Smooth muscle cell (in vitro differentiated cells): ENCODE measurements at regions not wholly inside any gene's neighbourhood (a gene's known extent, or its start where the extent isn't known, plus 50 kb on each side); places are given as distances from the start of the nearest gene placed in this dataset.

Experiments
- DNase-seq: peaks from one replicate; lab custom pipeline; 2025; ENCODE audit not compliant: unreplicated experiment; lab: John Stamatoyannopoulos, UW
- H2AFZ ChIP-seq: fragments of 200-600 bp; sonication (generic); 2 replicates; pipeline ENCODE4 v1.6.0; 2016; ENCODE audit warnings: antibody characterized with exemption, low read depth, mild to moderate bottlenecking
- H3F3A ChIP-seq: fragments of 200-600 bp; sonication (generic); 2 replicates; pipeline ENCODE4 v1.6.0; 2017; ENCODE audit warnings: antibody characterized with exemption, low read depth
- H3K27ac ChIP-seq: fragments of 200-600 bp; sonication (generic); 2 replicates; pipeline ENCODE4 v1.5.1; 2016; ENCODE audit warnings: low read depth, mild to moderate bottlenecking
- H3K27me3 ChIP-seq: fragments of 200-600 bp; sonication (generic); 2 replicates; pipeline ENCODE4 v1.6.1; 2016; ENCODE audit warnings: low read depth, mild to moderate bottlenecking
- H3K36me3 ChIP-seq: fragments of 200-600 bp; sonication (generic); 2 replicates; pipeline ENCODE4 v1.5.1; 2016; ENCODE audit warnings: low read depth
- H3K4me1 ChIP-seq: fragments of 200-600 bp; sonication (generic); 2 replicates; pipeline ENCODE4 v1.5.1; 2016; ENCODE audit warnings: low read depth
- H3K4me2 ChIP-seq: fragments of 200-600 bp; sonication (generic); 2 replicates; pipeline ENCODE4 v1.6.0; 2016; ENCODE audit warnings: mild to moderate bottlenecking
- H3K4me3 ChIP-seq: fragments of 200-600 bp; sonication (generic); 2 replicates; pipeline ENCODE4 v1.5.1; 2016; ENCODE audit warnings: mild to moderate bottlenecking
- H3K79me2 ChIP-seq: fragments of 200-600 bp; sonication (generic); 2 replicates; pipeline ENCODE4 v1.6.0; 2016; ENCODE audit warnings: low read depth, mild to moderate bottlenecking
- H3K9ac ChIP-seq: fragments of 200-600 bp; sonication (generic); 2 replicates; pipeline ENCODE4 v1.6.0; 2016; ENCODE audit warnings: low read depth
- H3K9me3 ChIP-seq: fragments of 200-600 bp; sonication (generic); replicated peaks from 2 replicates; pipeline ENCODE4 v1.5.1; 2016; ENCODE audit warnings: low read depth
- H4K20me1 ChIP-seq: fragments of 200-600 bp; sonication (generic); 2 replicates; pipeline ENCODE4 v1.6.0; 2016; ENCODE audit warnings: low read depth
- CTCF ChIP-seq: fragments of 200-600 bp; sonication (generic); IDR thresholded peaks from 2 replicates; pipeline ENCODE4 v1.5.1; 2017; ENCODE audit warnings: borderline replicate concordance, mild to moderate bottlenecking, antibody characterized with exemption; ENCODE audit not compliant: insufficient read depth, poor library complexity, severe bottlenecking
- WGBS: methylation state at CpG from one replicate; pipeline ENCODE4 v1.1.7; 2016; ENCODE audit warnings: low lambda C conversion rate; 5-methylcytosine and 5-hydroxymethylcytosine counted together

DNA sequence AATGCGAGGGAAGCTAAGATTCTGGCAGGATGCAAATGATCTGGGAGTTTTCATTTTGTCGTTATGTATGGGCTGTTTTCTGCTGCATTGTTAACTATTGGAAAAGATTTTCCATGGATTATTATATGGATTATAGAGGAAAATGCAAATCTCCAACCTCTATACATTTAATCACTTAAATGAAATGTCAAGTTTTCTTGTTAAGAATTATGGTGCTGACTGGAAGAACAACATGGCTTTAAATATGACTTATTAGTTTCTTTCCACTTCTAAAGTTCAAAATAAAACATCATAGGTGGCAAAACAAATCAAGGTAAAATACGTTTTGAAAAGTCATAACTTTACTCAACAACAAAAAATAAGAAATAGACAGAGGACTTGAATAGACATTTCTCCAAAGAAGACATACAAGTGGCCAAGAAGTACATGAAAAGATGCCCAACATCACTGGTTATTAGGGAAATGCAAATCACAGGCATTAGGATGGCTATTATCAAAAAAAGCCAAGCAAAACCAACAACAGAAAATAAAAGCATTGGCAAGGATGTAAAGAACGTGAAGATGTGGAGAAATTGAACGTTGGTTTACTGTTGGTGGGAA lies 56.2 kb upstream of the CLDN5 start:
- no peak for TF ChIP-seq CTCF
- Histone ChIP-seq H3K4me1 (no peaks in the 10 kb centered on the region), H3K27ac (no peak overlapping the region), H3K36me3 (no peaks in the 10 kb centered on the region), H3K4me3 (no peak overlapping the region), H3K9ac (no peak overlapping the region), H3K9me3 (no peaks in the 10 kb centered on the region), H3K4me2 (no peak overlapping the region), H3F3A (no peaks in the 10 kb centered on the region), H4K20me1 (no peaks in the 10 kb centered on the region), H3K79me2 (no peaks in the 10 kb centered on the region), H3K27me3 (no peaks in the 10 kb centered on the region), H2AFZ (no peak overlapping the region)
- 93% methylated on average over 5 of the region's 5 CpGs for WGBS
- DNase-seq = no peak

DNA sequence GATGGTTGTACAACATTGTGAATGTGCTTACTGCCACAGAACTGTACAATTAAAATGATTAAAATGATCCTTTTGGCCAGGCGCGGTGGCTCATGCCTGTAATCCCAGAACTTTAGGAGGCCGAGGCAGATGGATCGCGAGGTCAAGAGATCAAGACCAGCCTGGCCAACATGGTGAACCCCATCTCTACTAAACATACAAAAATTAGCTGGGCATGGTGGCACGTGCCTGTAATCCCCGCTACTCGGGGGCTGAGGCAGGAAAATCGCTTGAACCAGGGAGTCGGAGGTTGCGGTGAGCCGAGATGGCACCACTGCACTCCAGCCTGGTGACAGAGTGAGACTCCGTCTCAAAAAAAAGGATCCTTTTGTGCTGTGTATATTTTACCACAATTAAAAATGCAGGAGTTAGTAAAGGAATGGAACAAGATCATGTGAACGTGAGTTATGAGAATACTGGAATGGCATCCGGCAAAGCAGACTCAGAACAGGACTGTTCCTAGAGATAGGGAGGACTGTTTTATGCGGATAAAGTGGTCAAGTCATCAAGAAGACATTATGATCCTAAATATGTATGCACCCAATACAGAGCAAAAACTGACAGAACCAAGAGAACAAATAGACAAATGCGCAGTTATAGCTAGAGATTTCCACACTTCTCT lies 58.0 kb upstream of the CLDN5 start:
- H3K4me1 ChIP-seq = no peaks in the 10 kb centered on the region
- H3K4me3 ChIP-seq = no peak overlapping the region
- H3K9me3 ChIP-seq = no peaks in the 10 kb centered on the region
- H3K36me3 ChIP-seq = no peaks in the 10 kb centered on the region
- no peak for DNase-seq
- no peak overlapping the region for H3K9ac ChIP-seq
- H3F3A ChIP-seq = no peaks in the 10 kb centered on the region
- no peaks in the 10 kb centered on the region for H4K20me1 ChIP-seq
- H3K27me3 ChIP-seq = no peaks in the 10 kb centered on the region
- TF ChIP-seq CTCF = no peak
- WGBS = 91% methylated on average over 17 of the region's 17 CpGs
- no peak overlapping the region for H2AFZ ChIP-seq
- H3K4me2 ChIP-seq = no peak overlapping the region
- no peak overlapping the region for H3K27ac ChIP-seq
- no peaks in the 10 kb centered on the region for H3K79me2 ChIP-seq

DNA sequence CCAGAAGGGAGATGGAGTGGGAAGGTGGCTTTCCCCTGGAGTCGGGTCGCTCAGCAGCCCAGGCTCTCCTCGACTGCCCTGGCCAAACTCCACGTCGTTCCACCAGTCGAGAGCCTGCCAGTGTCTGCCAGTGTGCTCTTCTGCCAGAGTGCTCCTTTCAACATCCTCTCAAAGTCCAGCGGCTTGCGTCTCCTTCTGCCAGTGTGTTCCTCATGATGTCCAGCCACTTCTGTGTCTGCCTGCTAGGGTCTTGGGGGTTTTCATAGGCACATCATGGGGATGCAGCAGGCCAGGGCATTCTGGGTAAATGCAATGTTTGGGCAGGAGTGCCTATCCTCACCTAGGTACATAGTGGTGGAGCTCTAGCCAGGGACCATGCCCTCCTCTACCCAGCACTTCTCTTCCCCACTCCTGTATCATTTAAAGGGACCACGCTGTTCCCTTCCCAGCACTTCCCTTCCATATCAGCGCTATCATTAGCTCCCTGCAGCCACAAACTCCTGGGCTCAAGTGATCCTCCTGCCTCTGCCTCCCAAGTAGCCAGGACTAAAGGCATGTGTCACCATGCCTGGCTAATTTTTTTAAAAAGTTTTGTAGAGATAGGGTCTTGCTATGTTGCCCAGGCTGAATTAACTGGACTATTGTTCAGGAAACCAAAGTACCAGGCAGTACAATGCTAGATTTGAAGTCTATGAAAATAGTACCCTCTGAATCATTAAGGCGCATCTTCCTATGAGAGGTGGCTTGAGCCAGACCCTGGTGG lies 62.9 kb upstream of the CLDN5 start:
- Histone ChIP-seq H3K9ac (no peak overlapping the region), H2AFZ (no peak overlapping the region), H3K4me2 (no peak overlapping the region), H3K36me3 (no peaks in the 10 kb centered on the region), H3K27ac (no peak overlapping the region), H3K4me1 (no peaks in the 10 kb centered on the region), H4K20me1 (no peaks in the 10 kb centered on the region), H3K27me3 (peaks cover 18% of the 10 kb centered on the region), H3K9me3 (no peaks in the 10 kb centered on the region), H3F3A (no peaks in the 10 kb centered on the region), H3K4me3 (no peak overlapping the region), H3K79me2 (no peaks in the 10 kb centered on the region)
- no peak for TF ChIP-seq CTCF
- WGBS = 74% methylated on average over 11 of the region's 11 CpGs
- DNase-seq = no peak
